Type B pancreatic cell (in vitro differentiated cells): ENCODE measurements at regions not wholly inside any gene's neighbourhood (a gene's known extent, or its start where the extent isn't known, plus 50 kb on each side); places are given as distances from the start of the nearest gene placed in this dataset.

ENCODE experiments used
- DNase-seq: peaks from one replicate; pipeline ENCODE4 v3.0.0; 2021; ENCODE audit warnings: mixed read lengths; ENCODE audit not compliant: unreplicated experiment; ENCODE audit errors: extremely low spot score
- H3K27ac Mint-ChIP-seq: 2 replicates; pipeline ENCODE4 v1.8.0; 2021; ENCODE audit warnings: mild to moderate bottlenecking, mixed read lengths
- H3K27me3 Mint-ChIP-seq: 2 replicates; pipeline ENCODE4 v1.8.0; 2021; ENCODE audit warnings: mixed read lengths
- H3K36me3 Mint-ChIP-seq: 2 replicates; pipeline ENCODE4 v1.8.0; 2021; ENCODE audit warnings: mixed read lengths
- H3K4me1 Mint-ChIP-seq: one replicate; pipeline ENCODE4 v1.8.0; 2021; ENCODE audit warnings: mixed read lengths; ENCODE audit not compliant: unreplicated experiment
- H3K4me3 Mint-ChIP-seq: 2 replicates; pipeline ENCODE4 v1.8.0; 2021; ENCODE audit warnings: mild to moderate bottlenecking, mixed read lengths
- H3K9me3 Mint-ChIP-seq: 2 replicates; pipeline ENCODE4 v1.8.0; 2021; ENCODE audit warnings: mixed read lengths
- CTCF ChIP-seq: fragments of 200-600 bp; sonication (generic); conservative IDR thresholded peaks from 2 replicates; pipeline ENCODE4 v1.5.0; 2021; ENCODE audit warnings: antibody characterized with exemption, mild to moderate bottlenecking

- Mint-ChIP-seq H3K4me3 (no peak overlapping the region), H3K9me3 (peaks cover 3% of the 10 kb centered on the region), H3K36me3 (no peaks in the 10 kb centered on the region), H3K27ac (no peak overlapping the region), H3K27me3 (peaks cover 56% of the 10 kb centered on the region), H3K4me1 (peaks cover 7% of the 10 kb centered on the region)
- no peak for DNase-seq
- no peak for TF ChIP-seq CTCF
Measured at GRCh38 chr6:793261-793660, 100.3 kb upstream of the EXOC2 start.

- Mint-ChIP-seq H3K4me3 (no peak overlapping the region), H3K36me3 (no peaks in the 10 kb centered on the region), H3K9me3 (peaks cover 3% of the 10 kb centered on the region), H3K27me3 (peaks cover 50% of the 10 kb centered on the region), H3K4me1 (peaks cover 7% of the 10 kb centered on the region), H3K27ac (no peak overlapping the region)
- no peak for TF ChIP-seq CTCF
- DNase-seq, result no peak
Measured at GRCh38 chr6:792662-793061, 99.7 kb upstream of the EXOC2 start.

- H3K27ac Mint-ChIP-seq, result no peak overlapping the region
- peaks cover 3% of the 10 kb centered on the region for H3K9me3 Mint-ChIP-seq
- H3K36me3 Mint-ChIP-seq, result peaks cover 3% of the 10 kb centered on the region
- peaks cover 17% of the 10 kb centered on the region for H3K27me3 Mint-ChIP-seq
- H3K4me1 Mint-ChIP-seq, result no peaks in the 10 kb centered on the region
- H3K4me3 Mint-ChIP-seq, result no peak overlapping the region
- DNase-seq, result no peak
- TF ChIP-seq CTCF, result no peak
Measured at GRCh38 chr6:788058-788457, 95.1 kb upstream of the EXOC2 start.

GRCh38 chr6:786946-787763 lies 94.2 kb upstream of the EXOC2 start:
- Mint-ChIP-seq H3K4me3 (no peak overlapping the region), H3K36me3 (peaks cover 3% of the 10 kb centered on the region), H3K9me3 (peaks cover 3% of the 10 kb centered on the region), H3K27ac (no peak overlapping the region), H3K4me1 (no peaks in the 10 kb centered on the region), H3K27me3 (peaks cover 12% of the 10 kb centered on the region)
- DNase-seq, result no peak
- peak; percentile 72 for TF ChIP-seq CTCF

- no peak for TF ChIP-seq CTCF
- Mint-ChIP-seq H3K4me3 (no peak overlapping the region), H3K27ac (no peak overlapping the region), H3K4me1 (no peaks in the 10 kb centered on the region), H3K9me3 (no peaks in the 10 kb centered on the region), H3K27me3 (peaks cover 19% of the 10 kb centered on the region), H3K36me3 (peaks cover 3% of the 10 kb centered on the region)
- no peak for DNase-seq
Measured at GRCh38 chr6:783966-784735, 91.2 kb upstream of the EXOC2 start.
